GM18499 (cell line): ENCODE measurements at regions not wholly inside any gene's neighbourhood (a gene's known extent, or its start where the extent isn't known, plus 50 kb on each side); places are given as distances from the start of the nearest gene placed in this dataset.

Experiments
- ATAC-seq: cut with Tn5 transposase; IDR thresholded peaks from one replicate; pipeline ENCODE4 v1.9.1; 2021; ENCODE audit warnings: moderate number of reproducible peaks; ENCODE audit not compliant: insufficient read depth, unreplicated experiment

- no peak for ATAC-seq
These were observed 795.9 kb upstream of the PCDH9 start for GRCh38 chr13:68026077-68026476.

- ATAC-seq = no peak
These were observed 795.5 kb upstream of the PCDH9 start for GRCh38 chr13:68025604-68026003.

- ATAC-seq = no peak
These were observed 793.9 kb upstream of the PCDH9 start for GRCh38 chr13:68023838-68024581.

DNA sequence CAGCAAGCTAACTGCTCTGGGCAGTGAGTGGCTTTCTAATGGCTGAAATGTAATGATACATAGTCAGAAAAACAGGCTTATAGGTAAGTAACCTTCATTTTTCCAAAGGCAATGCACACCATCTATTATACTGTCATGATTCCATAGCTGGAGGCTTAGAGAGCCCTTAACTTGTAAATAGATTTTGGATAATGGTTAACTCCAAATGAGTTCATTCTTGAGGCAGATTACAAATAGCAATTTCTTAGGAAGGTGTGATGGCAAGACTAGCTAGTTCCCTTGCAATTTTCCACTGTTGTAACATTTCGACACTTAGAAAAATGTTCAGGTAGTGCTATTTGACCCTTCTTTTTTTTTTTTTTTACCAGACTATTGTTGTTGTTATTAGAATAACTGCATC, 789.8 kb upstream of the PCDH9 start:
- no peak for ATAC-seq

DNA sequence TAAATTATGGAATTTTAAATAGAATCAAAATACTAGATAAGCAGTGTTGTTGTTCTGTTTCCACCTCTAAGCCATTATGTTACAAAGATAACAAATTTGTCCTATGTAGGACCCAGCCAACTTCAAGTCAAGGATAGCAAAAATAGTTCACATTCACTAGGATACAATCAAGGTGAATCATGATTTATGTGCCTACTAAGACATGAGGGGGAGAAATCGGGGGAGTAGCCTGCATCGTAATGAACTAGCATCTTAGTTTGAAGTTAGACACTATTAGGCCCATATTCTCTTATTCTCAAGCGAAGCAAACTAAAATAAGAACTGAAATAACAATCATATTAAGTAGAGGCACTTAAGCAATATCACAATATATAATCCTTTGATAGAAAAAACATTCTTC, 779.4 kb upstream of the PCDH9 start:
- no peak for ATAC-seq

DNA sequence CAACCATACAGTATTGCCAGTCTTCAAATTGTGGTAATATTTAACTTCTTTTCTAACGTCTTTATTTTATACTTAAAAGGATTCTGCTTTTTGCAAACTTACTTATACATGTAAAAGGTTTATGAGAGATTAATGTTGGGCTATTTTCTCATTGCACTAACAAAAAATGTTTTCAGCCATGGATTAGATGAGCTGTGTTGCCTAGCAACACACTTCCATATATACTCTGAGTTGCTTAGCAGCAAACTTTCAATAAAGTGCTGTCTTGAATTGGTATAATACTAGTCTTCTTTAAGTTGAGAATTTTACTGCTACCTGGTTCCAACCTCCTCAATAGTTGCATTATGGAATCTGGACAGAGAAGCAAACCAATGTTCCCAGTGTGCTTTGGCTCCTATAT, 777.4 kb upstream of the PCDH9 start:
- no peak for ATAC-seq

DNA sequence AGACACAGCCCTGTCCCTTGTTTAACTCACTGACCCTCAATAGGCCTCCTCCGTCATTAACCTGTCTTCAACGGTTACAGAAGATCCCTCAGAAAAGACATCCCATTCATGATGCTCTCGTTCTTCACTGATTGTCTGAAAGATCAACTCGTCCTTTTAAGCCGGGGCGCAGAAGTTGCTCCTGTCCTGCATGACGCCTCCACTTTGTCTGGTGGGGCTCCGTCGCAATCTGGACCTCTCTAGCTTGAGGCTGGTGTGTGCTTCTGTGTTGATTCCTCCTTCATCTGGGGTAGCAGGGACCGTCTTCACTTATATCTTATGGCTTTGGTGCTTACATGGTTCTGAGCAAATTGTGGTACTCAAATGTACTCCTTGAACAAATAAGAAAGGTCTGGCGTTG, 766.0 kb upstream of the PCDH9 start:
- ATAC-seq = no peak

DNA sequence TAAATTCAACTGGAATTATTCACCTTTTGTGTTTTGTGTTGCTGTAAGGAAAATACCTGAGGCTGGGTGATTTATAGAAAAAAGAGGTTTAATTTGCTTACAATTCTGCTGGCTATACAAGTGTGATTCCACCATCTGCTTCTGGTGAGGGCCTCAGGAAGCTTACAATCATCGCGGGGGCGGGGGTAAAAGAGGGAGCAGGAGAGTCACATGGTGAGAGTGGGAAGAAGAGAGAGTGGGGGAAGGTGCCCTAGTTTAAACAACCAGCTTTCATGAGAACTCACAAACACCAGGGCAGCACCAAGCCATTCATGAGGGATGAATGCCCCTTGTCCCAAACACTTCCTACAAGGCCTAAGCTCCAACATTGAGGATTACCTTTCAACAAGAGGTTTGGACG, 760.7 kb upstream of the PCDH9 start:
- no peak for ATAC-seq

GRCh38 chr13:67986234-67986633, 756.1 kb upstream of the PCDH9 start:
- no peak for ATAC-seq

DNA sequence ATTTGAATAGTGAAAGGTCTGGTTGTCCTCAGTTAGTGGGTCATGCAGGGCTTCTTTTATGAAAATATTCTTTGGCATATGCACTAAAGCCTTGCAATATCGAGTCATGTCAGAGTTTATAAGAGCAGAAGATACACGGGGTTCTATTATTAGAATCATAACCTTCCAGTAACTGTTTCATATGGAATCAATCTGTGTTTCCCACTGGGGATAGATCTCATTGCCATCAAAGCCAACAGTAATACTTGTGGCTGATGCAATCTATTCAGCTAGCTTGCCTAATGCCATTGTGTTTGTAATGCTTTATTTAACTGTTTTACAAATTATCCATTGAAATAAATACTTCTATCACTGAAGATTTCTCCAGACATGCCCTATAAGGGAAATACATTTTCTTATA, 746.9 kb upstream of the PCDH9 start:
- ATAC-seq = no peak

DNA sequence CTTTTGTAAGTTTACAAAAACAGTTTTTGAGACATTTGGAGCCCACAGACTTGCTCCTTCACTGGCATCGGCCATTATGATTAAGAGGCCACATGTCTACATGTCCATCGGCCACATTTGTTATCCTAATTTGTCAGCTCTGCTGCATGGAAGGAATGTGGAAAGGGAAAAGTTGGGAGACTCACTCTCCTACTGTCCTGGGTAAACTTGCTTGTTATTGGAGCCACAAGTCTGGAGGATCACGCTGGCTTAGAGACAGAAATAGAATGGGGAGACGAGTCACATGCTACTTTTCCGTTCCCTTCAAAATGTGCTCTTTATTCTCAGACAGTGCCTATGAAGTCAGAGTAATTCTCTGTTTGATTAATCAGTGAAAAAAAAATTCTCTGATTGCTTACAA, 741.2 kb upstream of the PCDH9 start:
- ATAC-seq = no peak

DNA sequence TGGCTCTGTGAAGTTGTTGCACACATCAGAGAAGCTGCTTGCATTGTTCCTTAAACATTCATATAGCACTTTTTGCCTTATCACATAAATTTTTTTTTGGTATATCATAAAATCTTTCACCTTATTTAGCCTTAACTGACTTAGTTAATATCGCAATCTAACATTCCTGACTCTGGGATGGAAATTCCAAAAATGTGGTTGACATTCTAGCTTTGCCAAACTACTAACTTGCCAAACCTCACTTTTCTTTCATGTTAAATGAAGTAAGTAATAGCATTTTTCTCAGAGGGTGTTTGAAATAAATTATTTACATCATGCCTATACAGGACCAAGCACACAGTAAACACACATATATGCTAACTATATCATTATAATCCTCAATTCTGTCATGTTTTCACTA, 736.9 kb upstream of the PCDH9 start:
- no peak for ATAC-seq

DNA sequence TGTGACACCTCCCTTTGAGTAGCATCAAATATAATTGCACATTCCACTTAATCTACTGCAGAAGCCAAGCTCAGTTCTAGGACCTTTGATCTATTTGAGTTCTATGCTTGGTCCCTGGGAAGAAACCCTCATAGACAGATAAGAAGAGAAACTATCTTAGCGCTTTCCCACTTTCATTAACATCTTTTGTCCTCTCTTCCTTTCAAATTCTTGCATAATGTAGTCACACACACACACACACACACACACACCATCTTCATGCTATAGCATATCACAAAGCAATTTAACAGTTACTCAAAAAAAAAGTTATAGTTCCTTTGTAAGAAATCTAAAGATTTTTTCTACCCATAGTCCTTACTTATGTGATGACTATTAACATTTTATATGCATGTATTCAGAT, 735.9 kb upstream of the PCDH9 start:
- ATAC-seq = no peak

DNA sequence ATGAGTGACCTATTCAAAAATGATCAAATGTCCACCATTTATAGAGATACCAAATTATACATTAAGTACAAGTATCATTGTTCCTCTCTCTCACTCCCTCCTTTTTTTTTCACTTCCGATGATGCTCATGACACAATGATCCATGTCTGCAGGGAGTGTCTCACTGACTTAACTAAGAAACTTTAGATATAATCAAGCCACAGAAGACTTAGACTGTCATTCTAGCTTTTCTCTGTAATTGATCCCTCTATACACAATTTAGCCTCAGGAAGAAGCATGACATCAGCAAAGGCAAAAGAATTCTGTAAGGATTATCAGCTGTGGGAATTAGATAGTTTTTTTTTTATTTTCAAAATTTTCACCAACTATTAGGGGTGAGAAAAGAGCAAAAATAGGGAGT, 734.9 kb upstream of the PCDH9 start:
- no peak for ATAC-seq

DNA sequence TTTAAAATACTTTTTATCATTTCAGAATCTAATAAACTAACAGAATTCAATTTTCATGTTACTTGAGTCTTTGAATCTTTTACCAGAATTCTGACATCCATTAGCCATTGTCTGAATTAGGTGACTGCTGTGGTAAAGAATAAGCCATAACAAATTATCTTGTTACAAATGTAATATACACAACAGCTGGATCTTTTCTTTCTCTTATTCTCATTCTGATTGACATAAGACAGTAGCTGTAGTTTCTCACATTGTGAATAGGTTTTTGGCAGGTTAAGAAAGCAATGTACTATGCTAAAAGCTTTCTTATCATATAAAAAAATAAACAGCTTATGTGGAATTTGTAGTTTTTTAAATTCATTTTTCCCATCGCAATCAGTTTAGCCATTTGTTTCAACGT, 734.0 kb upstream of the PCDH9 start:
- ATAC-seq = no peak

- ATAC-seq = no peak
These were observed 731.2 kb upstream of the PCDH9 start for GRCh38 chr13:67961331-67961730.

DNA sequence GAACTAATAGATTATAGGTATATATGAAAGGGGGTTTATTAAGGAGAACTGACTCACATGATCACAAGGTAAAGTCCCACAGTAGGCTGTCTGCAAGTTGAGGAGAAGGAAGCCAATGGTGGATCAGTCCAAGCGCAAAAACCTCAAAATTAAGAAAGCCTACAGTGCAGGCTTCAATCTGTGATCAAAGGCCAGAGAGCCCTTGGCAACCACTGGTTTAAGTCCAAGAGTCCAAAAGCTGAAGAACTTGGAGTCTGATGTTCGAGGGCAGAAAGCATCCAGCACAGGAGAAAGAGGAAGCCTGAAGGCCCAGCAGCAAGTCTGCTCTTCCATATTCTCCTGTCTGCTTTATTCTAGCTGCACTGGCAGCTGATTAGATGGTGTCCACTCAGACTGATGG, 721.3 kb upstream of the PCDH9 start:
- ATAC-seq = no peak

DNA sequence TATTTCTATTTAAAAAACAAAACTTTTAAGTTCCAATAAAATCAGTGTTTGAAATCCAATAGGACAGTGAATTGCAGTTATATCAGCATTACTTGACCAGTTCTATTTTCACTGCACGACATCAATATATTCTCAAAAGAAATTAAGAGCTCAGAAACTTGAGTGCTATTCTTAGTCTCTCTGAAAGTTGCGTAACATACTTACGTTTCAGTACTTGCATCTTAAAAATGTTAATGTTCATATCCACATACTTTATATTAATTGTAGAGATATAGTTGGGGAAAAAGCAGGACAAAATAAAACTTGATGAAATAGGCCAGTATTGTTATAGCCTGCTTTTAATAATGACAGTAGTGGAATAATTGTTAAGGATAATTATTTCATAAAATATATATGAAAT, 720.5 kb upstream of the PCDH9 start:
- ATAC-seq = no peak

- ATAC-seq = no peak
These were observed 716.0 kb upstream of the PCDH9 start for GRCh38 chr13:67946131-67946530.

GRCh38 chr13:67943116-67943515, 713.0 kb upstream of the PCDH9 start:
- no peak for ATAC-seq

DNA sequence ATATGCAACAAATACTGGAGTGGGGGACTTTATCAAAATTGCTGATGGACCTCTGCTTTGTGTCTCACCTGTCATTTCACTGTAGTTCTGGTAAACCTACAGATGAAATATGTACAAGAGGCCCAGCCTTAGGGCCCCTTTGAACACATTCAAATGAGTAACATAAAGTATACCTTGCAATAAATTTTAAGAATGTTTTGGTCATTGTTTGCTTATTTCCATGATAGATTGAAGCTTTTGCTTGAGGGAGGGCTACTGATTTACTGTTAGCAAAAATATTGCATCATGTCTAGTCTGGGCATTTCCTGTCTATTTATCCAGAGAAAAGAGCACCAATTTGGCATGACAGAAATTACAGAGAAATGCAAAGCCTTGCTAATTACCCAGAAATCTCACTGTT, 705.5 kb upstream of the PCDH9 start:
- no peak for ATAC-seq

- no peak for ATAC-seq
These were observed 704.6 kb upstream of the PCDH9 start for GRCh38 chr13:67934617-67935330.
